ENCODE measurements at regions not wholly inside any gene's neighbourhood (a gene's known extent, or its start where the extent isn't known, plus 50 kb on each side); places are given as distances from the start of the nearest gene placed in this dataset.

DNA sequence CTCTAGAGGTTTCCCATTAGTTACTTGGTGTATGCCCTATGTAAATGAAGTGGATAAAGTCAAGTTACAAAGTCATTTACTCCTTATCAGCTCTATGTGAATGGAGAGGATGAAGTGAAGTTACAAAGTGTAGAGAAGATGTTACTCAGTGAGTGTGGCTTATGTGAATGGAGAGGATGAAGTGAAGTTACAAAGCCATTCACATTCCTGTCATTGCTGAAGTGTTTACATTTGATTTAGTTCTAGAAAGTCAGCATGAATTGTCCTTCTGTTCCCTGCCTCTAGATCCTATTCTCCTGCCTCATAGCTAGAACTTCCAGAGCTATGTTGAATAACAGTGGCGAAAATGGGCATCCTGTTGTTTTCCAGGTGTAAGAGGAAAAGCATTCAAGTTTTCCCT is 880.1 kb downstream of the DNAJB9 start:
- Histone ChIP-seq H3K9me3 (ENCODE audit: control insufficient read depth, insufficient read depth, low read depth, low read length) (no peaks in the 10 kb centered on the region), H3K36me3 (ENCODE audit: control insufficient read depth in 2 of 2, insufficient read depth in 1 of 2, low read length in 2 of 2) (no peaks in the 10 kb centered on the region), H3K4me3 (ENCODE audit: low read depth, low read length) (no peak overlapping the region), H3K27ac (ENCODE audit: extremely low read depth, low read depth, low read length) (no peak overlapping the region), H3K4me1 (ENCODE audit: control insufficient read depth, insufficient read depth, low read length) (no peaks in the 10 kb centered on the region)
- no peak for TF ChIP-seq ZNF692 (tag by site-specific recombination; IDR thresholded peaks at IDR 0.05)
- no peak for TF ChIP-seq ZNF184 (tag by site-specific recombination; IDR thresholded peaks at IDR 0.05)
- no peak for TF ChIP-seq ZNF133 (tag by site-specific recombination; IDR thresholded peaks at IDR 0.05)
- no peak for TF ChIP-seq ZNF639 (tag by site-specific recombination; IDR thresholded peaks at IDR 0.05)
- TF ChIP-seq GLI2 (tag by site-specific recombination; IDR thresholded peaks at IDR 0.05; ENCODE audit: borderline replicate concordance, low read depth): no peak
- ChIA-PET POLR2A (no interaction called here), CTCF (no interaction called here)

DNA sequence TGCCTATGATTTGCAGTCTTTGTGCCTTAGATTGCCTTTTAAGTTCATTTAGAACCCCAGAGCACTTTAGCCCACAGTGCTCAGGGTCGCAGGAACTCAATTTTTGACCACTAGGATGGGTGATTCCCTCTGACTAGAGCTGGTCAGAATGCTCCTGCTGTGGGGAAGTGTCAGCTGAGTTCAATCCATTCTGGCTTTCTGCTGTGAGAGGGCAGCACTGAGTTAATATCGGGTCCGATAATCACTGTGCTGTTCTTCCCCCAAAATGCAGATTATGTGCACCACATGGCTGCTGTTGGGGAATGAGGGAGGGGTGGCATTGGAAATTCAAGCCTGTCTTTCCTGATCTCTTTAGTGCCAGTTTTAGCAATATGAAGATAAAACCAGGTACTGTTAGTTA is 886.4 kb downstream of the DNAJB9 start:
- ChIA-PET CTCF (no interaction called here), POLR2A (no interaction called here)
- H3K4me3 ChIP-seq (ENCODE audit: low read depth, low read length): no peak overlapping the region
- no peaks in the 10 kb centered on the region for H3K4me1 ChIP-seq (ENCODE audit: control insufficient read depth, insufficient read depth, low read length)
- H3K27ac ChIP-seq (ENCODE audit: extremely low read depth, low read depth, low read length): no peak overlapping the region
- no peaks in the 10 kb centered on the region for H3K36me3 ChIP-seq (ENCODE audit: control insufficient read depth in 2 of 2, insufficient read depth in 1 of 2, low read length in 2 of 2)
- H3K9me3 ChIP-seq (ENCODE audit: control insufficient read depth, insufficient read depth, low read depth, low read length): no peaks in the 10 kb centered on the region
- no peak for TF ChIP-seq ZNF518A (tag by site-specific recombination; conservative IDR thresholded peaks at IDR 0.05; ENCODE audit: low read depth)
- no peak for TF ChIP-seq GFI1B (tag by site-specific recombination; IDR thresholded peaks at IDR 0.05)
- TF ChIP-seq, protein P1, sequence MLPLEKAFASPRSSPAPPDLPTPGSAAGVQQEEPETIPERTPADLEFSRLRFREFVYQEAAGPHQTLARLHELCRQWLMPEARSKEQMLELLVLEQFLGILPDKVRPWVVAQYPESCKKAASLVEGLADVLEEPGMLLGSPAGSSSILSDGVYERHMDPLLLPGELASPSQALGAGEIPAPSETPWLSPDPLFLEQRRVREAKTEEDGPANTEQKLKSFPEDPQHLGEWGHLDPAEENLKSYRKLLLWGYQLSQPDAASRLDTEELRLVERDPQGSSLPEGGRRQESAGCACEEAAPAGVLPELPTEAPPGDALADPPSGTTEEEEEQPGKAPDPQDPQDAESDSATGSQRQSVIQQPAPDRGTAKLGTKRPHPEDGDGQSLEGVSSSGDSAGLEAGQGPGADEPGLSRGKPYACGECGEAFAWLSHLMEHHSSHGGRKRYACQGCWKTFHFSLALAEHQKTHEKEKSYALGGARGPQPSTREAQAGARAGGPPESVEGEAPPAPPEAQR (tag by site-specific recombination; IDR thresholded peaks at IDR 0.05): no peak
- no peak for TF ChIP-seq GLIS1 (tag by site-specific recombination; IDR thresholded peaks at IDR 0.05)
- TF ChIP-seq ZNF324 (tag by site-specific recombination; IDR thresholded peaks at IDR 0.05): no peak
- TF ChIP-seq ZNF776 (tag by site-specific recombination; IDR thresholded peaks at IDR 0.05; ENCODE audit: borderline replicate concordance): no peak
- no peak for TF ChIP-seq ZNF169 (tag by site-specific recombination; IDR thresholded peaks at IDR 0.05)
- TF ChIP-seq TRIM28 (IDR thresholded peaks at IDR 0.05; ENCODE audit: borderline replicate concordance, low read length): no peak
- TF ChIP-seq ZNF530 (tag by site-specific recombination; IDR thresholded peaks at IDR 0.05; ENCODE audit: low read depth): no peak
- no peak for TF ChIP-seq ZNF501 (tag by site-specific recombination; IDR thresholded peaks at IDR 0.05)
- no peak for TF ChIP-seq ZNF146 (tag by site-specific recombination; IDR thresholded peaks at IDR 0.05)
- TF ChIP-seq OVOL3 (tag by site-specific recombination; IDR thresholded peaks at IDR 0.05): no peak
- TF ChIP-seq ZNF19 (tag by site-specific recombination; IDR thresholded peaks at IDR 0.05; ENCODE audit: low read depth): no peak
